Sigmoid colon (tissue), 3 donors: ENCODE measurements at regions not wholly inside any gene's neighbourhood (a gene's known extent, or its start where the extent isn't known, plus 50 kb on each side); places are given as distances from the start of the nearest gene placed in this dataset.

Experiments used
- CTCF ChIP-seq, 4 experiments: fragments of 450-650 bp in 3 of 4; fragments of 200-600 bp in 1 of 4; IDR thresholded peaks; one replicate each; pipeline ENCODE4 v1.5.1; 2016 to 2019; ENCODE audit warnings: antibody characterized with exemption in 4 of 4, mild to moderate bottlenecking in 3 of 4, moderate library complexity in 2 of 4
- POLR2A ChIP-seq, 2 donors: fragments of 450-650 bp; IDR thresholded peaks; one replicate each; pipeline ENCODE4 v1.6.1; 2016; ENCODE audit warnings: antibody characterized with exemption in 2 of 2, mild to moderate bottlenecking in 2 of 2, moderate library complexity in 2 of 2

GRCh38 chr5:142420561-142421227 is 95.9 kb upstream of the SPRY4 start:
- TF ChIP-seq CTCF (IDR thresholded peaks at IDR 0.05) (no peak), POLR2A (IDR thresholded peaks at IDR 0.05) (no peak)
